Upper lobe of left lung (tissue), 4 donors: ENCODE measurements at regions not wholly inside any gene's neighbourhood (a gene's known extent, or its start where the extent isn't known, plus 50 kb on each side); places are given as distances from the start of the nearest gene placed in this dataset.

Experiments used
- CTCF ChIP-seq, 6 experiments: fragments of 450-650 bp in 4 of 6; fragments of 200-600 bp in 2 of 6; sonication (generic) in 2 of 6; IDR thresholded peaks; one replicate each; pipeline ENCODE4 v1.5.1; 2016 to 2019; ENCODE audit warnings: antibody characterized with exemption in 6 of 6
- POLR2A ChIP-seq, 4 donors: fragments of 450-650 bp; IDR thresholded peaks; one replicate each; pipeline ENCODE4 v1.5.1; 2016 to 2017; ENCODE audit warnings: antibody characterized with exemption in 4 of 4, mild to moderate bottlenecking in 2 of 4

- TF ChIP-seq CTCF (IDR thresholded peaks at IDR 0.05) (no peak), POLR2A (IDR thresholded peaks at IDR 0.05) (no peak)
Observed at GRCh38 chr9:18109675-18110074, 364.3 kb upstream of the ADAMTSL1 start.
